HEK293 (cell line): ENCODE measurements at regions not wholly inside any gene's neighbourhood (a gene's known extent, or its start where the extent isn't known, plus 50 kb on each side); places are given as distances from the start of the nearest gene placed in this dataset.

Experiments used
- CTCF ChIA-PET: fragments of 350-600 bp; formaldehyde crosslinking; extraction: SDS; loops from one replicate; lab custom pipeline; 2021; ENCODE audit warnings: antibody characterized with exemption; lab: Yijun Ruan, JAX
- POLR2A ChIA-PET: fragments of 300-600 bp; formaldehyde crosslinking; extraction: SDS; loops from one replicate; lab custom pipeline; 2020; ENCODE audit warnings: antibody characterized with exemption, inconsistent platforms; lab: Yijun Ruan, JAX
- H3K27ac ChIP-seq: fragments of 200-500 bp; sonication (Bioruptor generic); 2 replicates; pipeline ENCODE4 v1.5.1; 2014; ENCODE audit warnings: low read depth, low read length, control low read depth, inconsistent platforms; ENCODE audit errors: extremely low read depth
- H3K36me3 ChIP-seq, 2 experiments: fragments of 200-500 bp in 1 of 2; sonication (Bioruptor generic) in 1 of 2; 1 replicate in 1 of 2; 2 replicates in 1 of 2; pipeline ENCODE4 v1.5.1; 2014 to 2017; ENCODE audit warnings: inconsistent platforms in 2 of 2, low read length in 2 of 2; ENCODE audit not compliant: control insufficient read depth in 2 of 2, insufficient read depth in 1 of 2
- H3K4me1 ChIP-seq: fragments of 200-500 bp; sonication (Bioruptor generic); 2 replicates; pipeline ENCODE4 v1.5.1; 2014; ENCODE audit warnings: mild to moderate bottlenecking, low read length, inconsistent platforms; ENCODE audit not compliant: control insufficient read depth, insufficient read depth
- H3K4me3 ChIP-seq: 2 replicates; pipeline ENCODE4 v1.5.1; 2011; ENCODE audit warnings: low read depth, mild to moderate bottlenecking, control low read depth, low read length, moderate library complexity
- H3K9me3 ChIP-seq: fragments of 200-500 bp; sonication (Bioruptor generic); 2 replicates; pipeline ENCODE4 v1.5.1; 2014; ENCODE audit warnings: low read depth, low read length, inconsistent platforms; ENCODE audit not compliant: control insufficient read depth, insufficient read depth
- AEBP2 ChIP-seq: fragments of 450-650 bp; formaldehyde crosslinking; IDR thresholded peaks from 2 replicates; pipeline ENCODE4 v1.5.1; 2016; ENCODE audit warnings: missing biosample characterization, missing genetic modification characterization, borderline replicate concordance
- KLF9 ChIP-seq: fragments of 450-650 bp; formaldehyde crosslinking; IDR thresholded peaks from 2 replicates; pipeline ENCODE4 v1.5.1; 2016; ENCODE audit warnings: missing biosample characterization, missing genetic modification characterization, low read depth
- ZBTB44 ChIP-seq: fragments of 450-650 bp; IDR thresholded peaks from 2 replicates; pipeline ENCODE4 v1.5.1; 2018; ENCODE audit warnings: missing biosample characterization, mild to moderate bottlenecking, missing genetic modification characterization
- ZNF146 ChIP-seq: fragments of 450-650 bp; formaldehyde crosslinking; IDR thresholded peaks from 2 replicates; pipeline ENCODE4 v1.5.1; 2016; ENCODE audit warnings: missing biosample characterization, missing genetic modification characterization
- ZNF155 ChIP-seq: fragments of 450-650 bp; formaldehyde crosslinking; IDR thresholded peaks from 2 replicates; pipeline ENCODE4 v1.5.1; 2016; ENCODE audit warnings: missing biosample characterization, missing genetic modification characterization
- ZNF214 ChIP-seq: fragments of 450-650 bp; formaldehyde crosslinking; IDR thresholded peaks from 2 replicates; pipeline ENCODE4 v1.5.1; 2017; ENCODE audit warnings: missing biosample characterization, mild to moderate bottlenecking, missing genetic modification characterization, borderline replicate concordance
- ZNF274 ChIP-seq, 2 experiments: fragments of 200-500 bp in 1 of 2; fragments of 450-650 bp in 1 of 2; sonication (Bioruptor generic) in 1 of 2; formaldehyde crosslinking in 1 of 2; IDR thresholded peaks; 2 replicates each; pipeline versions ENCODE4 v1.5.1 to v1.6.1; 2014 to 2016; ENCODE audit warnings: borderline replicate concordance in 1 of 2, inconsistent platforms in 1 of 2, low read length in 1 of 2, missing biosample characterization in 1 of 2, missing genetic modification characterization in 1 of 2
- ZNF324 ChIP-seq: fragments of 450-650 bp; formaldehyde crosslinking; IDR thresholded peaks from 2 replicates; pipeline ENCODE4 v1.5.1; 2016; ENCODE audit warnings: missing biosample characterization, missing genetic modification characterization
- ZNF473 ChIP-seq: fragments of 450-650 bp; formaldehyde crosslinking; IDR thresholded peaks from 2 replicates; pipeline ENCODE4 v1.5.1; 2017; ENCODE audit warnings: missing biosample characterization, missing genetic modification characterization
- ZNF521 ChIP-seq: fragments of 450-650 bp; formaldehyde crosslinking; IDR thresholded peaks from 2 replicates; pipeline ENCODE4 v1.5.1; 2017; ENCODE audit warnings: missing biosample characterization, mild to moderate bottlenecking, missing genetic modification characterization
- ZNF529 ChIP-seq: fragments of 450-650 bp; formaldehyde crosslinking; IDR thresholded peaks from 2 replicates; pipeline ENCODE4 v1.5.1; 2017; ENCODE audit warnings: missing genetic modification characterization, missing biosample characterization; ENCODE audit not compliant: insufficient replicate concordance
- ZNF530 ChIP-seq: fragments of 450-650 bp; formaldehyde crosslinking; IDR thresholded peaks from 2 replicates; pipeline ENCODE4 v1.5.1; 2016; ENCODE audit warnings: low read depth, missing biosample characterization, missing genetic modification characterization
- ZNF585B ChIP-seq: fragments of 450-650 bp; formaldehyde crosslinking; IDR thresholded peaks from 2 replicates; pipeline ENCODE4 v1.5.1; 2016; ENCODE audit warnings: missing biosample characterization, missing genetic modification characterization
- ZNF704 ChIP-seq: fragments of 450-650 bp; formaldehyde crosslinking; IDR thresholded peaks from 2 replicates; pipeline ENCODE4 v1.5.1; 2016; ENCODE audit warnings: missing biosample characterization, missing genetic modification characterization
- ZNF843 ChIP-seq: fragments of 450-650 bp; formaldehyde crosslinking; IDR thresholded peaks from 2 replicates; pipeline ENCODE4 v1.5.1; 2016; ENCODE audit warnings: missing biosample characterization, missing genetic modification characterization
- ZSCAN16 ChIP-seq: fragments of 450-650 bp; formaldehyde crosslinking; IDR thresholded peaks from 2 replicates; pipeline ENCODE4 v1.5.1; 2016; ENCODE audit warnings: missing biosample characterization, missing genetic modification characterization
- ZSCAN30 ChIP-seq: fragments of 450-650 bp; IDR thresholded peaks from 2 replicates; pipeline ENCODE4 v1.5.1; 2018; ENCODE audit warnings: missing biosample characterization, mild to moderate bottlenecking, missing genetic modification characterization, moderate library complexity
- ZSCAN4 ChIP-seq: fragments of 450-650 bp; formaldehyde crosslinking; IDR thresholded peaks from 2 replicates; pipeline ENCODE4 v1.5.1; 2017; ENCODE audit warnings: missing biosample characterization, missing genetic modification characterization

GRCh38 chr4:96531836-96532235, 691.9 kb downstream of the PDHA2 start (continued):
- TF ChIP-seq ZNF843 (tag by site-specific recombination): no peak

GRCh38 chr4:96543346-96543745, 703.5 kb downstream of the PDHA2 start:
- ChIA-PET POLR2A (no interaction called here), CTCF (no interaction called here)
- Histone ChIP-seq H3K9me3 (no peaks in the 10 kb centered on the region), H3K27ac (no peak overlapping the region), H3K4me3 (no peak overlapping the region), H3K4me1 (no peaks in the 10 kb centered on the region), H3K36me3 (no peaks in the 10 kb centered on the region)
- no peak for TF ChIP-seq ZBTB44 (tag by site-specific recombination)
- TF ChIP-seq ZNF324 (tag by site-specific recombination): no peak
- no peak for TF ChIP-seq ZNF155 (tag by site-specific recombination)
- no peak for TF ChIP-seq ZNF214 (tag by site-specific recombination)
- TF ChIP-seq ZNF529 (tag by site-specific recombination): no peak
- TF ChIP-seq ZNF473: no peak
- no peak for TF ChIP-seq ZSCAN4 (tag by site-specific recombination)
- no peak for TF ChIP-seq ZSCAN16
- no peak for TF ChIP-seq ZNF146 (tag by site-specific recombination)
- TF ChIP-seq ZNF704 (tag by site-specific recombination): no peak
- TF ChIP-seq KLF9 (tag by site-specific recombination): no peak

GRCh38 chr4:96558466-96558865, 718.6 kb downstream of the PDHA2 start:
- Histone ChIP-seq H3K4me1 (no peaks in the 10 kb centered on the region), H3K36me3 (no peaks in the 10 kb centered on the region), H3K27ac (no peak overlapping the region), H3K9me3 (no peaks in the 10 kb centered on the region), H3K4me3 (no peak overlapping the region)
- ChIA-PET POLR2A (no interaction called here), CTCF (interaction anchor here (0.7 kb wide), 1 partner anchor 218 kb away, joined by 3 read pairs; no protein-coding TSS in a partner anchor)
- no peak for TF ChIP-seq ZNF843 (tag by site-specific recombination)
- no peak for TF ChIP-seq ZNF530 (tag by site-specific recombination)
- no peak for TF ChIP-seq ZNF585B (tag by site-specific recombination)
- TF ChIP-seq ZNF274 (IDR thresholded peaks at IDR 0.05; ENCODE audit: low read length): no peak
- TF ChIP-seq ZNF274 (tag by site-specific recombination; IDR thresholded peaks at IDR 0.05; ENCODE audit: borderline replicate concordance): no peak
- no peak for TF ChIP-seq ZNF521 (tag by site-specific recombination)
- no peak for TF ChIP-seq ZSCAN30 (tag by site-specific recombination)
- no peak for TF ChIP-seq AEBP2 (tag by site-specific recombination)
- no peak for TF ChIP-seq ZNF529 (tag by site-specific recombination)
